Endothelial cell of umbilical vein (primary cell): ENCODE measurements at regions not wholly inside any gene's neighbourhood (a gene's known extent, or its start where the extent isn't known, plus 50 kb on each side); places are given as distances from the start of the nearest gene placed in this dataset.

Experiments used
- BruUV-seq: library from RNA; stranded (reverse); fragments of 400-500 nt; replicated peaks from 2 replicates; lab custom pipeline; 2021; lab: Mats Ljungman, UMichigan
- CTCF ChIA-PET: fragments of 300-600, 350-600 bp; sonication (Branson Sonifier 250); formaldehyde crosslinking; loops from one replicate; lab custom pipeline; 2021; ENCODE audit warnings: antibody characterized with exemption, inconsistent platforms; lab: Charles Lee
- POLR2A ChIA-PET: fragments of 300-600, 350-600 bp; sonication (Branson Sonifier 250); formaldehyde crosslinking; loops from one replicate; lab custom pipeline; 2021; ENCODE audit warnings: antibody characterized with exemption, inconsistent platforms; lab: Charles Lee
- DNase-seq: peaks from one replicate; pipeline ENCODE4 v3.0.0-alpha.2; 2011; ENCODE audit warnings: low read depth, low spot score
- FAIRE-seq: peaks from 2 replicates; lab custom pipeline; 2011; peaks lifted over from hg19 to GRCh38; lab: Jason Lieb, UNC
- H2AFZ ChIP-seq: 2 replicates; pipeline ENCODE4 v1.6.0; 2012; ENCODE audit warnings: low read depth, low read length, control low read depth, inconsistent platforms
- H3K27ac ChIP-seq: 2 replicates; pipeline ENCODE4 v1.5.1; 2011; ENCODE audit warnings: low read depth, mild to moderate bottlenecking, control low read depth, low read length, moderate library complexity; ENCODE audit not compliant: insufficient read depth
- H3K27me3 ChIP-seq, 2 experiments: 2 replicates each; pipeline versions ENCODE4 v1.6.0 to v1.6.1; 2011; ENCODE audit warnings: low read length in 2 of 2, mixed read lengths in 1 of 2; ENCODE audit not compliant: control insufficient read depth in 2 of 2, insufficient read depth in 2 of 2
- H3K36me3 ChIP-seq, 2 experiments: 2 replicates in 1 of 2; 3 replicates in 1 of 2; pipeline ENCODE4 v1.5.1; 2011; ENCODE audit warnings: low read length in 2 of 2, mild to moderate bottlenecking in 1 of 2, moderate library complexity in 1 of 2; ENCODE audit not compliant: control insufficient read depth in 2 of 2, insufficient read depth in 2 of 2; ENCODE audit errors: extremely low read depth in 1 of 2
- H3K4me1 ChIP-seq: 3 replicates; pipeline ENCODE4 v1.5.1; 2011; ENCODE audit warnings: mild to moderate bottlenecking, low read length; ENCODE audit not compliant: control insufficient read depth, insufficient read depth; ENCODE audit errors: extremely low read depth
- H3K4me2 ChIP-seq: 2 replicates; pipeline ENCODE4 v1.6.1; 2011; ENCODE audit warnings: low read length, control low read depth, mixed read lengths; ENCODE audit not compliant: insufficient read depth
- H3K4me3 ChIP-seq, 3 experiments: fragments of 200-600 bp in 1 of 3; sonication (generic), shearing (Covaris generic) in 1 of 3; replicated peaks in 1 of 3; 2 replicates each; pipeline ENCODE4 v1.5.1; 2011 to 2016; ENCODE audit warnings: control low read depth in 3 of 3, low read length in 3 of 3, mild to moderate bottlenecking in 2 of 3, inconsistent platforms in 1 of 3, low read depth in 1 of 3, moderate library complexity in 1 of 3; ENCODE audit not compliant: insufficient read depth in 1 of 3
- H3K79me2 ChIP-seq: 2 replicates; pipeline ENCODE4 v1.6.0; 2012; ENCODE audit warnings: low read length, inconsistent platforms; ENCODE audit not compliant: control insufficient read depth, insufficient read depth
- H3K9ac ChIP-seq: replicated peaks from 2 replicates; pipeline ENCODE3; 2011; ENCODE audit warnings: low read length, control low read depth; ENCODE audit not compliant: insufficient read depth; ENCODE audit errors: extremely low read depth
- H3K9me1 ChIP-seq: replicated peaks from 3 replicates; pipeline ENCODE4 v1.6.0; 2011; ENCODE audit warnings: mild to moderate bottlenecking, low read length; ENCODE audit not compliant: control insufficient read depth, insufficient read depth; ENCODE audit errors: extremely low read depth
- H3K9me3 ChIP-seq: replicated peaks from 2 replicates; pipeline ENCODE4 v1.5.1; 2012; ENCODE audit warnings: low read length, inconsistent platforms; ENCODE audit not compliant: control insufficient read depth, insufficient read depth
- H4K20me1 ChIP-seq: replicated peaks from 2 replicates; pipeline ENCODE3; 2011; ENCODE audit warnings: mild to moderate bottlenecking, low read length; ENCODE audit not compliant: control insufficient read depth, insufficient read depth; ENCODE audit errors: extremely low read depth
- CTCF ChIP-seq, 2 donors: IDR thresholded peaks; 1 replicate in 1 of 2; 2 replicates in 1 of 2; pipeline ENCODE4 v1.5.1; 2011; ENCODE audit warnings: low read length in 2 of 2, mild to moderate bottlenecking in 2 of 2, moderate library complexity in 2 of 2, control low read depth in 1 of 2, inconsistent platforms in 1 of 2, low read depth in 1 of 2; ENCODE audit not compliant: insufficient read depth in 1 of 2; ENCODE audit errors: extremely low read depth in 1 of 2
- EZH2 ChIP-seq: IDR thresholded peaks from 2 replicates; pipeline ENCODE4 v1.6.1; 2012; ENCODE audit warnings: borderline replicate concordance, low read depth, mild to moderate bottlenecking, moderate library complexity, low read length, inconsistent platforms; ENCODE audit not compliant: severe bottlenecking
- FOS ChIP-seq: IDR thresholded peaks from 2 replicates; pipeline ENCODE4 v1.6.1; 2011; ENCODE audit warnings: mild to moderate bottlenecking, low read length, moderate library complexity, borderline replicate concordance; ENCODE audit not compliant: insufficient read depth
- GATA2 ChIP-seq: IDR thresholded peaks from 2 replicates; pipeline ENCODE4 v1.7.0; 2011; ENCODE audit warnings: low read depth, mild to moderate bottlenecking, moderate library complexity, mixed read lengths, low read length; ENCODE audit not compliant: insufficient read length, insufficient read depth
- JUN ChIP-seq: IDR thresholded peaks from 2 replicates; pipeline ENCODE4 v1.6.1; 2011; ENCODE audit warnings: borderline replicate concordance, low read depth; ENCODE audit not compliant: insufficient read length, insufficient read depth
- MAX ChIP-seq: IDR thresholded peaks from 2 replicates; pipeline ENCODE4 v1.6.1; 2011; ENCODE audit not compliant: insufficient read depth, insufficient read length
- MYC ChIP-seq: IDR thresholded peaks from one replicate; pipeline ENCODE4 v1.6.1; 2011; ENCODE audit warnings: mild to moderate bottlenecking, low read depth, low read length
- POLR2A ChIP-seq: IDR thresholded peaks from 2 replicates; pipeline ENCODE4 v1.6.1; 2012; ENCODE audit warnings: low read depth, mild to moderate bottlenecking, control low read depth, low read length
- POLR2AphosphoS5 ChIP-seq: IDR thresholded peaks from 2 replicates; pipeline ENCODE4 v1.6.1; 2012; ENCODE audit warnings: low read depth, mild to moderate bottlenecking, control low read depth, low read length, moderate library complexity; ENCODE audit not compliant: insufficient read depth
- dilution Hi-C: fragments of 300-500 bp; cut with MboI; formaldehyde crosslinking; loops from one replicate; pipeline ENCODE4 v1.15.0; 2019; ENCODE audit warnings: low sequenced_read_pairs; ENCODE audit not compliant: extremely low pct_ligation_motif_present
- intact Hi-C: fragments of 100-400 bp; cut with micrococcal nuclease; formaldehyde crosslinking; loops from one replicate; pipeline ENCODE4 v1.10.0; 2022

- Histone ChIP-seq H3K9me1 (no peaks in the 10 kb centered on the region), H3K27ac (no peak overlapping the region), H3K4me3 (no peak overlapping the region), H3K79me2 (no peaks in the 10 kb centered on the region), H3K9ac (no peak overlapping the region), H3K4me1 (no peaks in the 10 kb centered on the region), H3K27me3 (no peaks in the 10 kb centered on the region), H3K4me2 (no peak overlapping the region), H3K36me3 (no peaks in the 10 kb centered on the region), H4K20me1 (no peaks in the 10 kb centered on the region), H3K9me3 (no peaks in the 10 kb centered on the region), H2AFZ (no peak overlapping the region)
- BruUV-seq = no TSS peak
- FAIRE-seq (no peak), DNase-seq (no peak)
- intact Hi-C loops = no loop called here
- dilution Hi-C loops = no loop called here
- ChIA-PET CTCF (no interaction called here), POLR2A (no interaction called here)
- TF ChIP-seq MYC (no peak), GATA2 (no peak), POLR2AphosphoS5 (no peak), POLR2A (no peak), CTCF (IDR thresholded peaks at IDR 0.05; ENCODE audit: extremely low read depth in 1 of 2, insufficient read depth in 1 of 2, low read depth in 1 of 2, low read length in 2 of 2) (no peak), FOS (no peak), MAX (no peak), JUN (no peak), EZH2 (no peak)
Observed at GRCh38 chr14:26851793-26852192, 254.0 kb upstream of the NOVA1 start.
